ENCODE measurements at regions not wholly inside any gene's neighbourhood (a gene's known extent, or its start where the extent isn't known, plus 50 kb on each side); places are given as distances from the start of the nearest gene placed in this dataset.

DNA sequence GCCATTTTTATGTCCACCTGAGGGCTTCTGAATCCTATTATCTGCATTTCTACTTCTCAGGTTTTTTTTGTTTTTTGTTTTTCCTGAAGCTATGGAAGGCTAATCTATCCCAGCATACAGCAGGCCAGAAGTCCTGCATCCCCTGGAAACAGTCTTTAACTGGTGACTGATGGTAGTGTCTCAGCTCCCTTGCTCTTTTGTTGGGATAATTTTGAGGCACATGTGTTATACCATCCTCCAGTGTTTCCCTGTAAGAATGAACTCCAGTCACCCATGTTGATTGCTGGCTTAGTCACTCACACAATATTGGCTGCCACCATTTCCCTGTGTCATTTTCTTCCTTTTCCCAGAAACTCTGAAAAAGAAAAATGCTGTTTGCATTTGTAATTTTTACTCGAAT lies 1094.0 kb upstream of the LRRN3 start:
- intact Hi-C loops (cut with DNase I), result no loop called here
- no peaks in the 10 kb centered on the region for H3K9me3 ChIP-seq
- DNase-seq (no peak), ATAC-seq (no peak)
- H3K4me3 ChIP-seq, result no peak overlapping the region
- 67 to 76% (median 75%) methylated on average over 1 of the region's 1 CpG for WGBS, 3 donors
- no peaks in the 10 kb centered on the region for H3K4me1 ChIP-seq
- no peaks in the 10 kb centered on the region for H3K36me3 ChIP-seq (ENCODE audit: insufficient read depth in 1 of 2, low read depth in 1 of 2)
- H3K27ac ChIP-seq, result no peak overlapping the region
- no peaks in the 10 kb centered on the region for H3K27me3 ChIP-seq (ENCODE audit: insufficient read depth in 3 of 3, low read length in 2 of 3)
- TF ChIP-seq, protein P1, sequence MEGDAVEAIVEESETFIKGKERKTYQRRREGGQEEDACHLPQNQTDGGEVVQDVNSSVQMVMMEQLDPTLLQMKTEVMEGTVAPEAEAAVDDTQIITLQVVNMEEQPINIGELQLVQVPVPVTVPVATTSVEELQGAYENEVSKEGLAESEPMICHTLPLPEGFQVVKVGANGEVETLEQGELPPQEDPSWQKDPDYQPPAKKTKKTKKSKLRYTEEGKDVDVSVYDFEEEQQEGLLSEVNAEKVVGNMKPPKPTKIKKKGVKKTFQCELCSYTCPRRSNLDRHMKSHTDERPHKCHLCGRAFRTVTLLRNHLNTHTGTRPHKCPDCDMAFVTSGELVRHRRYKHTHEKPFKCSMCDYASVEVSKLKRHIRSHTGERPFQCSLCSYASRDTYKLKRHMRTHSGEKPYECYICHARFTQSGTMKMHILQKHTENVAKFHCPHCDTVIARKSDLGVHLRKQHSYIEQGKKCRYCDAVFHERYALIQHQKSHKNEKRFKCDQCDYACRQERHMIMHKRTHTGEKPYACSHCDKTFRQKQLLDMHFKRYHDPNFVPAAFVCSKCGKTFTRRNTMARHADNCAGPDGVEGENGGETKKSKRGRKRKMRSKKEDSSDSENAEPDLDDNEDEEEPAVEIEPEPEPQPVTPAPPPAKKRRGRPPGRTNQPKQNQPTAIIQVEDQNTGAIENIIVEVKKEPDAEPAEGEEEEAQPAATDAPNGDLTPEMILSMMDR (IDR thresholded peaks at IDR 0.05), result no peak

DNA sequence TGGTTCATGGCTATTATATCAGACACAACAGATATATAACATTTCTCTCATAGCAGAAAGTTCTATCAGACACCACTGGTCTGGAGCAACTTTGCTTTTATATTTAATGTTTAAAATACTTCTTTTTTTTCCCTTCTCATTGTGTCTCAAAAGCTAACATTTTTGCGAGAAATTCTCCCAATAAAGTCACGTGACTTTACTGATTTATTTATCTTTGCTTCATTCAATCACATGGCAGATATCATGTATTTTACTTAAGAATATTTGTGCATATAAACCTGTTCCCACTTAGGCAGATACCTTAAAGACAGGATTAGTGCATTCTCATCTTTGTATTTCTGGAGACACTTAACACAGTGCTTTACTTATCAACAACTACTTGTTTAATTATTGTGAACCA lies 1093.1 kb upstream of the LRRN3 start:
- DNase-seq (no peak), ATAC-seq (no peak)
- Histone ChIP-seq H3K4me3 (no peak overlapping the region), H3K36me3 (ENCODE audit: insufficient read depth in 1 of 2, low read depth in 1 of 2) (no peaks in the 10 kb centered on the region), H3K4me1 (no peaks in the 10 kb centered on the region), H3K27me3 (ENCODE audit: insufficient read depth in 3 of 3, low read length in 2 of 3) (no peaks in the 10 kb centered on the region), H3K9me3 (no peaks in the 10 kb centered on the region), H3K27ac (no peak overlapping the region)
- intact Hi-C loops (cut with DNase I), result no loop called here
- WGBS, 3 donors, result 92 to 96% (median 95%) methylated on average over 2 of the region's 2 CpGs
- TF ChIP-seq, protein P1 (IDR thresholded peaks at IDR 0.05), result no peak

DNA sequence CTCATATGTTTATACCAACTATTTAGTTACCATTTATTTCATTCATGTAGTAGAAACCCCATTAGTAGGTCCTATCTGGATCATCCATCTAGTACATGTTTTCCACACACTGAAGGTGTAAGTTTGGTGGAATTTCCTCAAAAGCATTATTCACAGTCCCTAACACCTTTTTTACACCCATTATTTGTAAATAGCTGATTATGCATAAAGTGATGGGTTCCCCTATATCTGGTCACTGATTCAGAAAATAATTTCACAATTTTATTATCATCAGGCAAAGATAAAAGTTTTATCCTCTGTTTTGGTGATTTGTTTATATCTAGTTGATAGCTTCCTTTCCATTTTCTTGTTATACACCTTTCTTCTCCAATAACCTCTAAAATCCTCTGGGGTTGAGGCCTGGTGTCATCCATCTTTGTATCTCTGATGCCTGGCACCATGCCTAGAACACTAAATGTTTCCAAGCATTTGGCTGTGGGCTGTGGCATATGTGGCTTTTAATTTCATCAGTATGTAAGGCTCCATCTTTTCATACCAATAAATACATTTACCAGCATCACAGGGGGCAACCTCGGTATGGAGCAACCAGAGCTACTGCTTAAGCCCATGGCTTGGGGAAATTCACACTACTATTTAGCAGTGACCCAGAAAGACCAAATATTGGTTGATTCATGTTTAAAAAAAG lies 1089.5 kb upstream of the LRRN3 start:
- DNase-seq (no peak), ATAC-seq (no peak)
- Histone ChIP-seq H3K27me3 (ENCODE audit: insufficient read depth in 3 of 3, low read length in 2 of 3) (no peaks in the 10 kb centered on the region), H3K36me3 (ENCODE audit: insufficient read depth in 1 of 2, low read depth in 1 of 2) (no peaks in the 10 kb centered on the region), H3K4me1 (no peaks in the 10 kb centered on the region), H3K9me3 (no peaks in the 10 kb centered on the region), H3K4me3 (no peak overlapping the region), H3K27ac (no peak overlapping the region)
- 61 to 70% (median 70%) methylated on average over 1 of the region's 1 CpG for WGBS, 3 donors
- intact Hi-C loops (cut with DNase I), result no loop called here
- TF ChIP-seq, protein P1 (IDR thresholded peaks at IDR 0.05), result no peak

DNA sequence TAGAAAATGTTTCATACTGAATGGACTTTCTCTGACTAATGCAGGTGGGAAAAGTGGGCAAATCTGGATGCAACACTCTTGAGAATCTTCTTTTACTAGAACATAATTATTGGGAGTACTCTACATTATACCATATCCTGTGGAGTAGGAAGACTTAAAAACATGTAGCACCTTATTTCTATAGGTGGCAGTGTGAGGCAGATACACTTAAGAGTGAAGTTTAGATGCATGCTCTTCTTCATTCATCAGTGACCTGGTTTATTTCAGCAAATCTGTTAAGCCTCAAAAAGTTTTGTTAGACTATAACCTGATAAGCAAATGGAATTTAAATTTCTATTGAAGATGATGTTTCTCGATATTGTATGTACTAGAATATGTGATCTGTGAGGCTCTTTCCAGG lies 1087.1 kb upstream of the LRRN3 start:
- no peaks in the 10 kb centered on the region for H3K36me3 ChIP-seq (ENCODE audit: insufficient read depth in 1 of 2, low read depth in 1 of 2)
- no peaks in the 10 kb centered on the region for H3K27me3 ChIP-seq (ENCODE audit: insufficient read depth in 3 of 3, low read length in 2 of 3)
- H3K27ac ChIP-seq, result no peak overlapping the region
- intact Hi-C loops (cut with DNase I), result no loop called here
- H3K4me3 ChIP-seq, result no peak overlapping the region
- no peaks in the 10 kb centered on the region for H3K9me3 ChIP-seq
- no peaks in the 10 kb centered on the region for H3K4me1 ChIP-seq
- DNase-seq, result no peak
- 88 to 95% (median 92%) methylated on average over 1 of the region's 1 CpG for WGBS, 3 donors
- no peak for ATAC-seq
- TF ChIP-seq, protein P1 (IDR thresholded peaks at IDR 0.05), result no peak
